AG04450 (cell line): ENCODE measurements at regions not wholly inside any gene's neighbourhood (a gene's known extent, or its start where the extent isn't known, plus 50 kb on each side); places are given as distances from the start of the nearest gene placed in this dataset.

Source experiments
- CTCF ChIA-PET: fragments of 300-600, 350-600 bp; formaldehyde crosslinking; extraction: SDS; loops from one replicate; lab custom pipeline; 2022; ENCODE audit warnings: antibody characterized with exemption, inconsistent platforms; lab: Charles Lee
- POLR2A ChIA-PET: fragments of 350-600 bp; formaldehyde crosslinking; extraction: SDS; loops from one replicate; lab custom pipeline; 2021; ENCODE audit warnings: antibody characterized with exemption, inconsistent platforms; lab: Yijun Ruan, JAX
- DNase-seq: peaks from one replicate; pipeline ENCODE4 v3.0.0-alpha.2; 2011; ENCODE audit warnings: low read depth, low spot score
- H3K27ac ChIP-seq: one replicate; pipeline ENCODE4 v1.5.1; 2012; ENCODE audit warnings: low read depth, low read length, control low read depth
- H3K27me3 ChIP-seq: one replicate; pipeline ENCODE4 v1.6.0; 2012; ENCODE audit warnings: low read length; ENCODE audit not compliant: control insufficient read depth, insufficient read depth
- H3K4me3 ChIP-seq: 2 replicates; pipeline ENCODE4 v1.5.1; 2011; ENCODE audit warnings: mild to moderate bottlenecking, low read depth, low read length, control low read depth
- H3K9me3 ChIP-seq: 2 replicates; pipeline ENCODE4 v1.5.1; 2012; ENCODE audit warnings: low read length; ENCODE audit not compliant: control insufficient read depth, insufficient read depth
- CTCF ChIP-seq: IDR thresholded peaks from 2 replicates; pipeline ENCODE4 v1.5.1; 2011; ENCODE audit warnings: low read depth, low read length, control low read depth, inconsistent platforms

GRCh38 chr5:158573829-158574228, 525.9 kb downstream of the EBF1 start:
- ChIA-PET POLR2A (no interaction called here), CTCF (no interaction called here)
- no peak for TF ChIP-seq CTCF
- no peak for DNase-seq
- no peak overlapping the region for H3K4me3 ChIP-seq
- H3K27ac ChIP-seq = no peak overlapping the region
- no peaks in the 10 kb centered on the region for H3K27me3 ChIP-seq
- H3K9me3 ChIP-seq = no peaks in the 10 kb centered on the region; the same call in 1 of the 2 replicates

- DNase-seq = no peak
- H3K4me3 ChIP-seq = no peak overlapping the region
- H3K27ac ChIP-seq = no peak overlapping the region
- ChIA-PET CTCF (no interaction called here), POLR2A (no interaction called here)
- H3K9me3 ChIP-seq = no peaks in the 10 kb centered on the region; the same call in 1 of the 2 replicates
- no peak for TF ChIP-seq CTCF
- H3K27me3 ChIP-seq = no peaks in the 10 kb centered on the region
Observed at GRCh38 chr5:158570502-158570901, 529.2 kb downstream of the EBF1 start.

GRCh38 chr5:158569534-158569933, 530.2 kb downstream of the EBF1 start:
- TF ChIP-seq CTCF = no peak
- Histone ChIP-seq H3K27me3 (no peaks in the 10 kb centered on the region), H3K27ac (no peak overlapping the region), H3K9me3 (no peaks in the 10 kb centered on the region; the same call in 1 of the 2 replicates), H3K4me3 (no peak overlapping the region)
- DNase-seq = no peak
- POLR2A ChIA-PET = no interaction called here
- CTCF ChIA-PET = no interaction called here

GRCh38 chr5:158565017-158565789, 534.5 kb downstream of the EBF1 start:
- no peak for TF ChIP-seq CTCF
- H3K27ac ChIP-seq = no peak overlapping the region
- ChIA-PET CTCF (no interaction called here), POLR2A (no interaction called here)
- no peaks in the 10 kb centered on the region for H3K27me3 ChIP-seq
- no peaks in the 10 kb centered on the region for H3K9me3 ChIP-seq
- no peak overlapping the region for H3K4me3 ChIP-seq
- DNase-seq = no peak

GRCh38 chr5:158563760-158564390, 535.8 kb downstream of the EBF1 start:
- no peak for DNase-seq
- ChIA-PET CTCF (no interaction called here), POLR2A (no interaction called here)
- no peak overlapping the region for H3K27ac ChIP-seq
- H3K4me3 ChIP-seq = no peak overlapping the region
- no peaks in the 10 kb centered on the region for H3K27me3 ChIP-seq
- H3K9me3 ChIP-seq = no peaks in the 10 kb centered on the region
- no peak for TF ChIP-seq CTCF
